ENCODE measurements at regions not wholly inside any gene's neighbourhood (a gene's known extent, or its start where the extent isn't known, plus 50 kb on each side); places are given as distances from the start of the nearest gene placed in this dataset.

DNA sequence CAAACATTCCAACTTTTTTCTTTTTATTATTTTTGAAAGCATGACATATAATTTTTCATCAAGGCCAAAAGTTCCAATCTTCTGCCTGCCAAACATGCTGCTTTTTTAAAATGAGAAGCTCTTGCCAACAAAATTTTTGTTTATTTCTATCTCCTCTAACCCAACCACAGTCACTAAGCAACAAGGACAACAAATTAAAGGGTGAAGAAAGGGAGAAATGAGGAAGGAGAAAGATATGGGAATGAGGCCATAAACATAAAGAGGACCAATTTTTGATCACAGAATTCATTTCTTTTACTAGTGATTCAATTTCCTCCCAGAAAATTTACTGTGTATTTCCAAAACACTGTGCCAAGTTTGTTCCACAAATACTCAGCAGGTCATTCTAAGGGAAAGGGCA lies 537.0 kb upstream of the DIAPH2 start:
- Histone ChIP-seq H3K9me3 (peaks cover 0 to 16% (median 1%) of the 10 kb centered on the region in 8 donors), H3K4me3 (no peak overlapping the region), H3K27ac (no peak overlapping the region), H3K4me1 (no peaks in the 10 kb centered on the region), H3K36me3 (no peaks in the 10 kb centered on the region), H3K27me3 (replicated peaks in 1 of 7) (no peaks in the 10 kb centered on the region)
- DNase-seq = no peak
- TF ChIP-seq POLR2A (IDR thresholded peaks at IDR 0.05) (no peak), POLR2AphosphoS5 (IDR thresholded peaks at IDR 0.05) (no peak)
- TF ChIP-seq, protein P1, sequence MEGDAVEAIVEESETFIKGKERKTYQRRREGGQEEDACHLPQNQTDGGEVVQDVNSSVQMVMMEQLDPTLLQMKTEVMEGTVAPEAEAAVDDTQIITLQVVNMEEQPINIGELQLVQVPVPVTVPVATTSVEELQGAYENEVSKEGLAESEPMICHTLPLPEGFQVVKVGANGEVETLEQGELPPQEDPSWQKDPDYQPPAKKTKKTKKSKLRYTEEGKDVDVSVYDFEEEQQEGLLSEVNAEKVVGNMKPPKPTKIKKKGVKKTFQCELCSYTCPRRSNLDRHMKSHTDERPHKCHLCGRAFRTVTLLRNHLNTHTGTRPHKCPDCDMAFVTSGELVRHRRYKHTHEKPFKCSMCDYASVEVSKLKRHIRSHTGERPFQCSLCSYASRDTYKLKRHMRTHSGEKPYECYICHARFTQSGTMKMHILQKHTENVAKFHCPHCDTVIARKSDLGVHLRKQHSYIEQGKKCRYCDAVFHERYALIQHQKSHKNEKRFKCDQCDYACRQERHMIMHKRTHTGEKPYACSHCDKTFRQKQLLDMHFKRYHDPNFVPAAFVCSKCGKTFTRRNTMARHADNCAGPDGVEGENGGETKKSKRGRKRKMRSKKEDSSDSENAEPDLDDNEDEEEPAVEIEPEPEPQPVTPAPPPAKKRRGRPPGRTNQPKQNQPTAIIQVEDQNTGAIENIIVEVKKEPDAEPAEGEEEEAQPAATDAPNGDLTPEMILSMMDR (IDR thresholded peaks at IDR 0.05 in 8 of 11, conservative IDR thresholded peaks at IDR 0.05 in 3 of 11) = no peak
- intact Hi-C loops (cut with DNase I; ENCODE audit: low total_unique reads) = no loop called here

- DNase-seq = no peak
- H3K36me3 ChIP-seq = no peaks in the 10 kb centered on the region
- no peaks in the 10 kb centered on the region for H3K27me3 ChIP-seq (replicated peaks in 1 of 7)
- H3K4me1 ChIP-seq = no peaks in the 10 kb centered on the region
- H3K4me3 ChIP-seq = no peak overlapping the region
- H3K9me3 ChIP-seq = no peaks in the 10 kb centered on the region
- TF ChIP-seq, protein P1 (IDR thresholded peaks at IDR 0.05 in 8 of 11, conservative IDR thresholded peaks at IDR 0.05 in 3 of 11) = no peak
- TF ChIP-seq POLR2A (IDR thresholded peaks at IDR 0.05) (no peak), POLR2AphosphoS5 (IDR thresholded peaks at IDR 0.05) (no peak)
- no peak overlapping the region for H3K27ac ChIP-seq
- 77 to 88% (median 86%) methylated on average over 1 of the region's 1 CpG for WGBS, 5 donors
- intact Hi-C loops (cut with DNase I; ENCODE audit: low total_unique reads) = no loop called here
These were observed 514.0 kb upstream of the DIAPH2 start for GRCh38 chrX:96170626-96171025.

DNA sequence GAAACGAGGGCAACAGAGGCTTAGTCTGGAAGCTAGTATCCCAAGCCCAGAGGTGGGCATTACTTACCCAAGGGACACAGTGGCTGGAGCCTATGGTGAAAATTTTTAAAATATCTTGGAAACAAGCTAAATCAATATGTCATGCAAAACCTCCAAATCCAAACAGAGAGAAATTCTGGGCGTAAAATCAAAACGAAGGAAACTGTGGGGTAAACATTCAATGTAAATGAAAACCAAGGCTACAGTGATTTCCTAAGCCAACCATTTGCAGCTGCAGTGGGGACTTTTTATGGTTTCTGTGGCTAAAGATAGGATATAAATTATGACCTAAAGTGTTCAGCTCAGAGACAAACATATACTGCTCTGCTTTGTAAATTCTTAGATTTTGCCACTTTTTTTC lies 507.7 kb upstream of the DIAPH2 start:
- Histone ChIP-seq H3K4me3 (no peak overlapping the region), H3K27ac (no peak overlapping the region), H3K9me3 (no peaks in the 10 kb centered on the region), H3K36me3 (no peaks in the 10 kb centered on the region), H3K27me3 (replicated peaks in 1 of 7) (no peaks in the 10 kb centered on the region), H3K4me1 (no peaks in the 10 kb centered on the region)
- DNase-seq = no peak
- no peak for TF ChIP-seq POLR2A (IDR thresholded peaks at IDR 0.05)
- no peak for TF ChIP-seq POLR2AphosphoS5 (IDR thresholded peaks at IDR 0.05)
- TF ChIP-seq, protein P1 (IDR thresholded peaks at IDR 0.05 in 8 of 11, conservative IDR thresholded peaks at IDR 0.05 in 3 of 11) = no peak
- 34 to 49% (median 35%) methylated on average over 3 of the region's 3 CpGs for WGBS, 5 donors
- intact Hi-C loops (cut with DNase I; ENCODE audit: low total_unique reads) = no loop called here

DNA sequence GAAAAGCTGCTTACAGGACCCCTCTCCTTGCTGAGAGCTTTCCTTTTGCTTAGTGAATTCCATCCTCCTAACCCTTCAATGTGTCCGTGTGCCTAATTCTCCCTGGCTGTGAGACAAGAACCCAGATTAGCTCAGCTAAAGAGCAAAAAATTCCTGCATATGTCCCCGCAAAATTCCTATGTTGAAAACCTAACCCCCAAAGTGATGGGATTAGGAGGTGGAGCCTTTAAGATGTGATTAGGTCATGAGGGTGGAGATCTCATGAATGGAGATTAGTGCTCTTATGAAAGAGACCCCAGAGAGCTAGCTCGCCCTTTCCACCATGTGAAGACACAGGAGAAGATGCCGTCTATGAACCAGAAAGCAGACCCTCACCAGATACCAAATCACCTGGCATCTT lies 503.0 kb upstream of the DIAPH2 start:
- no peak overlapping the region for H3K27ac ChIP-seq
- 74 to 85% (median 81%) methylated on average over 4 of the region's 4 CpGs for WGBS, 5 donors
- DNase-seq = no peak
- H3K4me1 ChIP-seq = no peaks in the 10 kb centered on the region
- intact Hi-C loops (cut with DNase I; ENCODE audit: low total_unique reads) = no loop called here
- no peak overlapping the region for H3K4me3 ChIP-seq
- H3K9me3 ChIP-seq = no peaks in the 10 kb centered on the region
- no peaks in the 10 kb centered on the region for H3K36me3 ChIP-seq
- TF ChIP-seq, protein P1 (IDR thresholded peaks at IDR 0.05 in 8 of 11, conservative IDR thresholded peaks at IDR 0.05 in 3 of 11) = no peak
- TF ChIP-seq POLR2A (IDR thresholded peaks at IDR 0.05) (no peak), POLR2AphosphoS5 (IDR thresholded peaks at IDR 0.05) (no peak)
- H3K27me3 ChIP-seq (replicated peaks in 1 of 7) = no peaks in the 10 kb centered on the region

Measured in spleen (tissue), 11 donors.